EH (cell line): ENCODE measurements at regions not wholly inside any gene's neighbourhood (a gene's known extent, or its start where the extent isn't known, plus 50 kb on each side); places are given as distances from the start of the nearest gene placed in this dataset.
"Not testable (repeated sequence)": the region's sequence is repeated elsewhere in the genome, so short reads cannot be mapped to it uniquely, and the experiment has no call there.

Source experiments
- DNase-seq: peaks from one replicate; pipeline ENCODE4 v3.0.0-alpha.2; 2015; ENCODE audit warnings: low read depth

GRCh38 chr5:32842813-32843530 is 131.9 kb downstream of the NPR3 start:
- DNase-seq = peak; percentile 7

- no peak for DNase-seq
Observed at GRCh38 chr5:32843531-32843895, 132.4 kb downstream of the NPR3 start.

- DNase-seq = no peak
Observed at GRCh38 chr5:32845171-32845570, 134.1 kb downstream of the NPR3 start.

GRCh38 chr5:32848120-32848519 is 137.0 kb downstream of the NPR3 start:
- DNase-seq = no peak

- DNase-seq = peak; percentile 40
Observed at GRCh38 chr5:32848681-32849080, 137.6 kb downstream of the NPR3 start.

- peak; percentile 6 for DNase-seq
Observed at GRCh38 chr5:32850817-32851496, 139.8 kb downstream of the NPR3 start.

GRCh38 chr5:32851559-32852173 is 140.5 kb downstream of the NPR3 start:
- no peak for DNase-seq

- DNase-seq = peak; percentile 88
Observed at GRCh38 chr5:32852535-32852934, 141.4 kb downstream of the NPR3 start.

GRCh38 chr5:32852976-32853375 is 141.9 kb downstream of the NPR3 start:
- peak; percentile 44 for DNase-seq

GRCh38 chr5:32854473-32854872 is 143.4 kb downstream of the NPR3 start:
- no peak for DNase-seq

GRCh38 chr5:32859211-32859641 is 148.1 kb downstream of the NPR3 start:
- DNase-seq = peak; percentile 82

- DNase-seq = peak; percentile 80
Observed at GRCh38 chr5:32865475-32865874, 154.4 kb downstream of the NPR3 start.

- peak; percentile 19 for DNase-seq
Observed at GRCh38 chr5:32866138-32866537, 155.0 kb downstream of the NPR3 start.

- peak; percentile 78 for DNase-seq
Observed at GRCh38 chr5:32869216-32869615, 158.1 kb downstream of the NPR3 start.

GRCh38 chr5:32876791-32877190 is 165.7 kb downstream of the NPR3 start:
- DNase-seq = no peak

- DNase-seq = not testable (repeated sequence)
Observed at GRCh38 chr5:32879364-32879763, 168.2 kb downstream of the NPR3 start.

- DNase-seq = peak; percentile 27
Observed at GRCh38 chr5:32880796-32881195, 169.7 kb downstream of the NPR3 start.

- DNase-seq = peak; percentile 49
Observed at GRCh38 chr5:32887390-32887789, 176.3 kb downstream of the NPR3 start.

- no peak for DNase-seq
Observed at GRCh38 chr5:32889078-32889477, 178.0 kb downstream of the NPR3 start.

GRCh38 chr5:32903613-32904012 is 192.5 kb downstream of the NPR3 start:
- DNase-seq = no peak

GRCh38 chr5:32908641-32909040 is 197.5 kb downstream of the NPR3 start:
- peak; percentile 44 for DNase-seq

- DNase-seq = peak; percentile 88
Observed at GRCh38 chr5:32909207-32909606, 198.1 kb downstream of the NPR3 start.

- peak; percentile 61 for DNase-seq
Observed at GRCh38 chr5:32916648-32917047, 205.5 kb downstream of the NPR3 start.
